ENCODE measurements at regions not wholly inside any gene's neighbourhood (a gene's known extent, or its start where the extent isn't known, plus 50 kb on each side); places are given as distances from the start of the nearest gene placed in this dataset.

GRCh38 chr3:5644773-5645670 lies 457.5 kb downstream of the EDEM1 start:
- TF ChIP-seq CTCF (IDR thresholded peaks at IDR 0.05) (no peak), POLR2A (IDR thresholded peaks at IDR 0.05) (no peak)
